ENCODE measurements at regions not wholly inside any gene's neighbourhood (a gene's known extent, or its start where the extent isn't known, plus 50 kb on each side); places are given as distances from the start of the nearest gene placed in this dataset.

- TF ChIP-seq MYC (IDR thresholded peaks at IDR 0.05; ENCODE audit: low read depth, low read length), result no peak
- TF ChIP-seq, protein P1, sequence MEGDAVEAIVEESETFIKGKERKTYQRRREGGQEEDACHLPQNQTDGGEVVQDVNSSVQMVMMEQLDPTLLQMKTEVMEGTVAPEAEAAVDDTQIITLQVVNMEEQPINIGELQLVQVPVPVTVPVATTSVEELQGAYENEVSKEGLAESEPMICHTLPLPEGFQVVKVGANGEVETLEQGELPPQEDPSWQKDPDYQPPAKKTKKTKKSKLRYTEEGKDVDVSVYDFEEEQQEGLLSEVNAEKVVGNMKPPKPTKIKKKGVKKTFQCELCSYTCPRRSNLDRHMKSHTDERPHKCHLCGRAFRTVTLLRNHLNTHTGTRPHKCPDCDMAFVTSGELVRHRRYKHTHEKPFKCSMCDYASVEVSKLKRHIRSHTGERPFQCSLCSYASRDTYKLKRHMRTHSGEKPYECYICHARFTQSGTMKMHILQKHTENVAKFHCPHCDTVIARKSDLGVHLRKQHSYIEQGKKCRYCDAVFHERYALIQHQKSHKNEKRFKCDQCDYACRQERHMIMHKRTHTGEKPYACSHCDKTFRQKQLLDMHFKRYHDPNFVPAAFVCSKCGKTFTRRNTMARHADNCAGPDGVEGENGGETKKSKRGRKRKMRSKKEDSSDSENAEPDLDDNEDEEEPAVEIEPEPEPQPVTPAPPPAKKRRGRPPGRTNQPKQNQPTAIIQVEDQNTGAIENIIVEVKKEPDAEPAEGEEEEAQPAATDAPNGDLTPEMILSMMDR (IDR thresholded peaks at IDR 0.05; ENCODE audit: low read depth, low read length), result no peak
- no peak for TF ChIP-seq MAX (IDR thresholded peaks at IDR 0.05; ENCODE audit: low read depth, low read length)
Measured at GRCh38 chr7:10657837-10658236, 315.8 kb upstream of the PHF14 start.

Measured in NB4 (cell line).